Activated naive CD4-positive, alpha-beta T cell treated with anti-CD3 and anti-CD28 coated beads, Interleukin-2, amount 10 ng/mL, durations not matched to agents 7 days and 5 days (primary cell): ENCODE measurements at regions not wholly inside any gene's neighbourhood (a gene's known extent, or its start where the extent isn't known, plus 50 kb on each side); places are given as distances from the start of the nearest gene placed in this dataset.
"Not testable (repeated sequence)": the region's sequence is repeated elsewhere in the genome, so short reads cannot be mapped to it uniquely, and the experiment has no call there.

Experiments used
- CTCF ChIA-PET: fragments of 350-600 bp; sonication (Branson Sonifier 250); formaldehyde crosslinking; loops from one replicate; lab custom pipeline; 2021; ENCODE audit warnings: antibody characterized with exemption; lab: Charles Lee
- DNase-seq: peaks from one replicate; pipeline ENCODE4 v3.0.0-alpha.2; 2020
- H3K27ac Mint-ChIP-seq: one replicate; pipeline ENCODE4 v1.8.0; 2021; ENCODE audit warnings: mild to moderate bottlenecking, moderate library complexity, mixed read lengths
- H3K27me3 Mint-ChIP-seq: one replicate; pipeline ENCODE4 v1.8.0; 2021; ENCODE audit warnings: mild to moderate bottlenecking, mixed read lengths
- H3K36me3 Mint-ChIP-seq: one replicate; pipeline ENCODE4 v1.8.0; 2021; ENCODE audit warnings: mixed read lengths
- H3K4me1 Mint-ChIP-seq: one replicate; pipeline ENCODE4 v1.8.0; 2021; ENCODE audit warnings: mixed read lengths
- H3K4me3 Mint-ChIP-seq: one replicate; pipeline ENCODE4 v1.8.0; 2021; ENCODE audit warnings: mild to moderate bottlenecking, moderate library complexity, mixed read lengths
- H3K9me3 Mint-ChIP-seq: one replicate; pipeline ENCODE4 v1.8.0; 2021; ENCODE audit warnings: mixed read lengths

GRCh38 chr10:42475168-42476098 is 162.9 kb downstream of the ZNF33B start:
- no peak for DNase-seq
- H3K27me3 Mint-ChIP-seq = peaks cover 13% of the 10 kb centered on the region

GRCh38 chr10:42454313-42454712 is 184.1 kb downstream of the ZNF33B start:
- H3K36me3 Mint-ChIP-seq = no peaks in the 10 kb centered on the region
- no peak overlapping the region for H3K27ac Mint-ChIP-seq
- CTCF ChIA-PET = no interaction called here
- DNase-seq = no peak
- H3K4me1 Mint-ChIP-seq = no peaks in the 10 kb centered on the region
- H3K27me3 Mint-ChIP-seq = no peaks in the 10 kb centered on the region
- peaks cover 21% of the 10 kb centered on the region for H3K9me3 Mint-ChIP-seq
- no peak overlapping the region for H3K4me3 Mint-ChIP-seq

More at GRCh38 chr10:42475168-42476098, 162.9 kb downstream of the ZNF33B start:
- H3K9me3 Mint-ChIP-seq = peaks cover 2% of the 10 kb centered on the region
- no peaks in the 10 kb centered on the region for H3K36me3 Mint-ChIP-seq
- no peak overlapping the region for H3K27ac Mint-ChIP-seq
- CTCF ChIA-PET = no interaction called here
- no peak overlapping the region for H3K4me3 Mint-ChIP-seq
- no peaks in the 10 kb centered on the region for H3K4me1 Mint-ChIP-seq

- Mint-ChIP-seq H3K4me3 (no peak overlapping the region), H3K4me1 (no peaks in the 10 kb centered on the region), H3K9me3 (peaks cover 4% of the 10 kb centered on the region), H3K27ac (no peak overlapping the region), H3K36me3 (no peaks in the 10 kb centered on the region), H3K27me3 (no peaks in the 10 kb centered on the region)
- DNase-seq = no peak
- CTCF ChIA-PET = no interaction called here
Measured at GRCh38 chr10:42431095-42431494, 207.3 kb downstream of the ZNF33B start.

GRCh38 chr10:42428534-42428933 is 209.8 kb downstream of the ZNF33B start:
- CTCF ChIA-PET = interaction anchor here (0.6 to 1.0 kb wide), 2 partner anchors 20 to 59 kb away, joined by 3 read pairs; no protein-coding TSS in a partner anchor
- Mint-ChIP-seq H3K4me1 (no peaks in the 10 kb centered on the region), H3K36me3 (no peaks in the 10 kb centered on the region), H3K4me3 (no peak overlapping the region), H3K9me3 (peaks cover 3% of the 10 kb centered on the region), H3K27me3 (no peaks in the 10 kb centered on the region), H3K27ac (no peak overlapping the region)
- no peak for DNase-seq

- CTCF ChIA-PET = no interaction called here
- no peak overlapping the region for H3K27ac Mint-ChIP-seq
- H3K27me3 Mint-ChIP-seq = no peaks in the 10 kb centered on the region
Measured at GRCh38 chr10:42422911-42423310, 215.5 kb downstream of the ZNF33B start.

GRCh38 chr10:42421812-42422211 is 216.6 kb downstream of the ZNF33B start:
- peaks cover 7% of the 10 kb centered on the region for H3K9me3 Mint-ChIP-seq
- no peak overlapping the region for H3K4me3 Mint-ChIP-seq
- CTCF ChIA-PET = no interaction called here
- no peaks in the 10 kb centered on the region for H3K4me1 Mint-ChIP-seq
- DNase-seq = no peak
- H3K27me3 Mint-ChIP-seq = no peaks in the 10 kb centered on the region
- H3K36me3 Mint-ChIP-seq = no peaks in the 10 kb centered on the region
- H3K27ac Mint-ChIP-seq = no peak overlapping the region

More at GRCh38 chr10:42422911-42423310, 215.5 kb downstream of the ZNF33B start:
- Mint-ChIP-seq H3K9me3 (peaks cover 5% of the 10 kb centered on the region), H3K4me1 (no peaks in the 10 kb centered on the region), H3K4me3 (no peak overlapping the region), H3K36me3 (no peaks in the 10 kb centered on the region)
- DNase-seq = no peak

GRCh38 chr10:42419789-42420188 is 218.6 kb downstream of the ZNF33B start:
- Mint-ChIP-seq H3K27ac (no peak overlapping the region), H3K9me3 (peaks cover 7% of the 10 kb centered on the region), H3K4me3 (no peak overlapping the region), H3K27me3 (no peaks in the 10 kb centered on the region), H3K4me1 (no peaks in the 10 kb centered on the region), H3K36me3 (no peaks in the 10 kb centered on the region)
- CTCF ChIA-PET = no interaction called here
- no peak for DNase-seq

GRCh38 chr10:42380926-42381547 is 257.3 kb downstream of the ZNF33B start:
- CTCF ChIA-PET = no interaction called here
- peaks cover 42% of the 10 kb centered on the region for H3K9me3 Mint-ChIP-seq

GRCh38 chr10:42367532-42368230 is 270.7 kb downstream of the ZNF33B start:
- H3K9me3 Mint-ChIP-seq = peaks cover 35% of the 10 kb centered on the region
- CTCF ChIA-PET = no interaction called here
- H3K36me3 Mint-ChIP-seq = no peaks in the 10 kb centered on the region
- H3K27ac Mint-ChIP-seq = no peak overlapping the region
- no peak for DNase-seq
- H3K27me3 Mint-ChIP-seq = peaks cover 5% of the 10 kb centered on the region
- no peaks in the 10 kb centered on the region for H3K4me1 Mint-ChIP-seq
- H3K4me3 Mint-ChIP-seq = no peak overlapping the region

More at GRCh38 chr10:42380926-42381547, 257.3 kb downstream of the ZNF33B start:
- Mint-ChIP-seq H3K4me1 (no peaks in the 10 kb centered on the region), H3K27me3 (no peaks in the 10 kb centered on the region), H3K4me3 (no peak overlapping the region), H3K27ac (no peak overlapping the region), H3K36me3 (no peaks in the 10 kb centered on the region)
- DNase-seq = no peak

GRCh38 chr10:42351745-42352144 is 286.6 kb downstream of the ZNF33B start:
- no peak overlapping the region for H3K27ac Mint-ChIP-seq
- peaks cover 16% of the 10 kb centered on the region for H3K9me3 Mint-ChIP-seq
- no peak overlapping the region for H3K4me3 Mint-ChIP-seq
- no peaks in the 10 kb centered on the region for H3K4me1 Mint-ChIP-seq
- CTCF ChIA-PET = no interaction called here
- H3K36me3 Mint-ChIP-seq = no peaks in the 10 kb centered on the region
- DNase-seq = no peak
- no peaks in the 10 kb centered on the region for H3K27me3 Mint-ChIP-seq

- DNase-seq, H3K27ac Mint-ChIP-seq, H3K4me3 Mint-ChIP-seq, H3K36me3 Mint-ChIP-seq, H3K4me1 Mint-ChIP-seq, CTCF ChIA-PET, H3K27me3 Mint-ChIP-seq: not testable (repeated sequence)
- H3K9me3 Mint-ChIP-seq = peaks cover 50% of the 10 kb centered on the region
Measured at GRCh38 chr10:42336593-42337337, 301.6 kb downstream of the ZNF33B start.

- CTCF ChIA-PET, H3K4me1 Mint-ChIP-seq, H3K4me3 Mint-ChIP-seq, H3K36me3 Mint-ChIP-seq, H3K27ac Mint-ChIP-seq, H3K27me3 Mint-ChIP-seq, DNase-seq: not testable (repeated sequence)
- H3K9me3 Mint-ChIP-seq = peaks cover 52% of the 10 kb centered on the region
Measured at GRCh38 chr10:42335653-42336296, 302.6 kb downstream of the ZNF33B start.

GRCh38 chr10:42304341-42304740 is 334.0 kb downstream of the ZNF33B start:
- no peaks in the 10 kb centered on the region for H3K27me3 Mint-ChIP-seq

More at GRCh38 chr10:42304341-42304740, 334.0 kb downstream of the ZNF33B start:
- Mint-ChIP-seq H3K27ac (no peak overlapping the region), H3K4me1 (no peaks in the 10 kb centered on the region), H3K9me3 (peaks cover 96% of the 10 kb centered on the region), H3K4me3 (no peak overlapping the region), H3K36me3 (peaks cover 39% of the 10 kb centered on the region)
- DNase-seq = no peak
- CTCF ChIA-PET = no interaction called here
